ENCODE measurements at regions not wholly inside any gene's neighbourhood (a gene's known extent, or its start where the extent isn't known, plus 50 kb on each side); places are given as distances from the start of the nearest gene placed in this dataset.

- H3K27ac ChIP-seq (ENCODE audit: insufficient read depth, low read length, poor library complexity, severe bottlenecking) = no peak overlapping the region
Observed at GRCh38 chr12:46579474-46579873, 206.9 kb upstream of the SLC38A2 start.

GRCh38 chr12:46578190-46578982 lies 205.8 kb upstream of the SLC38A2 start:
- H3K4me3 ChIP-seq (ENCODE audit: insufficient read depth, low read depth, low read length, poor library complexity, severe bottlenecking) = no peak overlapping the region
- DNase-seq = no peak
- no peaks in the 10 kb centered on the region for H3K36me3 ChIP-seq (ENCODE audit: control insufficient read depth, insufficient read depth, low read length)
- H3K27me3 ChIP-seq (replicated peaks; ENCODE audit: control insufficient read depth, insufficient read depth, low read length, poor library complexity, severe bottlenecking) = no peaks in the 10 kb centered on the region
- H3K4me1 ChIP-seq (ENCODE audit: control insufficient read depth, insufficient read depth, low read length, poor library complexity, severe bottlenecking) = no peaks in the 10 kb centered on the region
- H3K27ac ChIP-seq (ENCODE audit: insufficient read depth, low read length, poor library complexity, severe bottlenecking) = no peak overlapping the region
- H3K9me3 ChIP-seq (ENCODE audit: control insufficient read depth, low read length) = no peaks in the 10 kb centered on the region

More at GRCh38 chr12:46579474-46579873, 206.9 kb upstream of the SLC38A2 start:
- Histone ChIP-seq H3K4me1 (ENCODE audit: control insufficient read depth, insufficient read depth, low read length, poor library complexity, severe bottlenecking) (no peaks in the 10 kb centered on the region), H3K27me3 (replicated peaks; ENCODE audit: control insufficient read depth, insufficient read depth, low read length, poor library complexity, severe bottlenecking) (no peaks in the 10 kb centered on the region), H3K4me3 (ENCODE audit: insufficient read depth, low read depth, low read length, poor library complexity, severe bottlenecking) (no peak overlapping the region), H3K36me3 (ENCODE audit: control insufficient read depth, insufficient read depth, low read length) (no peaks in the 10 kb centered on the region), H3K9me3 (ENCODE audit: control insufficient read depth, low read length) (no peaks in the 10 kb centered on the region)
- no peak for DNase-seq

- Histone ChIP-seq H3K36me3 (ENCODE audit: control insufficient read depth, insufficient read depth, low read length) (no peaks in the 10 kb centered on the region), H3K4me1 (ENCODE audit: control insufficient read depth, insufficient read depth, low read length, poor library complexity, severe bottlenecking) (no peaks in the 10 kb centered on the region), H3K27ac (ENCODE audit: insufficient read depth, low read length, poor library complexity, severe bottlenecking) (no peak overlapping the region), H3K9me3 (ENCODE audit: control insufficient read depth, low read length) (no peaks in the 10 kb centered on the region), H3K27me3 (replicated peaks; ENCODE audit: control insufficient read depth, insufficient read depth, low read length, poor library complexity, severe bottlenecking) (no peaks in the 10 kb centered on the region), H3K4me3 (ENCODE audit: insufficient read depth, low read depth, low read length, poor library complexity, severe bottlenecking) (no peak overlapping the region)
- no peak for DNase-seq
Observed at GRCh38 chr12:46577063-46577776, 204.6 kb upstream of the SLC38A2 start.

GRCh38 chr12:46574847-46575246 lies 202.3 kb upstream of the SLC38A2 start:
- no peak for DNase-seq
- Histone ChIP-seq H3K9me3 (ENCODE audit: control insufficient read depth, low read length) (no peaks in the 10 kb centered on the region), H3K27ac (ENCODE audit: insufficient read depth, low read length, poor library complexity, severe bottlenecking) (no peak overlapping the region), H3K27me3 (replicated peaks; ENCODE audit: control insufficient read depth, insufficient read depth, low read length, poor library complexity, severe bottlenecking) (no peaks in the 10 kb centered on the region), H3K4me1 (ENCODE audit: control insufficient read depth, insufficient read depth, low read length, poor library complexity, severe bottlenecking) (no peaks in the 10 kb centered on the region), H3K36me3 (ENCODE audit: control insufficient read depth, insufficient read depth, low read length) (no peaks in the 10 kb centered on the region), H3K4me3 (ENCODE audit: insufficient read depth, low read depth, low read length, poor library complexity, severe bottlenecking) (no peak overlapping the region)

GRCh38 chr12:46573347-46573658 lies 200.7 kb upstream of the SLC38A2 start:
- H3K4me3 ChIP-seq (ENCODE audit: insufficient read depth, low read depth, low read length, poor library complexity, severe bottlenecking) = no peak overlapping the region
- peaks cover 2% of the 10 kb centered on the region for H3K9me3 ChIP-seq (ENCODE audit: control insufficient read depth, low read length)
- no peaks in the 10 kb centered on the region for H3K4me1 ChIP-seq (ENCODE audit: control insufficient read depth, insufficient read depth, low read length, poor library complexity, severe bottlenecking)
- H3K27ac ChIP-seq (ENCODE audit: insufficient read depth, low read length, poor library complexity, severe bottlenecking) = no peak overlapping the region
- no peak for DNase-seq
- H3K27me3 ChIP-seq (replicated peaks; ENCODE audit: control insufficient read depth, insufficient read depth, low read length, poor library complexity, severe bottlenecking) = no peaks in the 10 kb centered on the region
- H3K36me3 ChIP-seq (ENCODE audit: control insufficient read depth, insufficient read depth, low read length) = no peaks in the 10 kb centered on the region

- Histone ChIP-seq H3K4me3 (ENCODE audit: insufficient read depth, low read depth, low read length, poor library complexity, severe bottlenecking) (no peak overlapping the region), H3K4me1 (ENCODE audit: control insufficient read depth, insufficient read depth, low read length, poor library complexity, severe bottlenecking) (no peaks in the 10 kb centered on the region), H3K27ac (ENCODE audit: insufficient read depth, low read length, poor library complexity, severe bottlenecking) (no peak overlapping the region), H3K9me3 (ENCODE audit: control insufficient read depth, low read length) (peaks cover 7% of the 10 kb centered on the region), H3K36me3 (ENCODE audit: control insufficient read depth, insufficient read depth, low read length) (no peaks in the 10 kb centered on the region), H3K27me3 (replicated peaks; ENCODE audit: control insufficient read depth, insufficient read depth, low read length, poor library complexity, severe bottlenecking) (no peaks in the 10 kb centered on the region)
- DNase-seq = no peak
Observed at GRCh38 chr12:46572644-46573346, 200.2 kb upstream of the SLC38A2 start.

GRCh38 chr12:46571608-46572007 lies 199.0 kb upstream of the SLC38A2 start:
- peaks cover 7% of the 10 kb centered on the region for H3K9me3 ChIP-seq (ENCODE audit: control insufficient read depth, low read length)
- DNase-seq = no peak
- no peaks in the 10 kb centered on the region for H3K27me3 ChIP-seq (replicated peaks; ENCODE audit: control insufficient read depth, insufficient read depth, low read length, poor library complexity, severe bottlenecking)
- no peaks in the 10 kb centered on the region for H3K4me1 ChIP-seq (ENCODE audit: control insufficient read depth, insufficient read depth, low read length, poor library complexity, severe bottlenecking)
- no peak overlapping the region for H3K27ac ChIP-seq (ENCODE audit: insufficient read depth, low read length, poor library complexity, severe bottlenecking)
- no peak overlapping the region for H3K4me3 ChIP-seq (ENCODE audit: insufficient read depth, low read depth, low read length, poor library complexity, severe bottlenecking)
- H3K36me3 ChIP-seq (ENCODE audit: control insufficient read depth, insufficient read depth, low read length) = no peaks in the 10 kb centered on the region

- H3K36me3 ChIP-seq (ENCODE audit: control insufficient read depth, insufficient read depth, low read length) = no peaks in the 10 kb centered on the region
- no peak overlapping the region for H3K4me3 ChIP-seq (ENCODE audit: insufficient read depth, low read depth, low read length, poor library complexity, severe bottlenecking)
- peaks cover 7% of the 10 kb centered on the region for H3K9me3 ChIP-seq (ENCODE audit: control insufficient read depth, low read length)
- no peaks in the 10 kb centered on the region for H3K27me3 ChIP-seq (replicated peaks; ENCODE audit: control insufficient read depth, insufficient read depth, low read length, poor library complexity, severe bottlenecking)
- DNase-seq = no peak
- no peaks in the 10 kb centered on the region for H3K4me1 ChIP-seq (ENCODE audit: control insufficient read depth, insufficient read depth, low read length, poor library complexity, severe bottlenecking)
- no peak overlapping the region for H3K27ac ChIP-seq (ENCODE audit: insufficient read depth, low read length, poor library complexity, severe bottlenecking)
Observed at GRCh38 chr12:46569826-46570439, 197.4 kb upstream of the SLC38A2 start.

- Histone ChIP-seq H3K4me1 (ENCODE audit: control insufficient read depth, insufficient read depth, low read length, poor library complexity, severe bottlenecking) (no peaks in the 10 kb centered on the region), H3K9me3 (ENCODE audit: control insufficient read depth, low read length) (peaks cover 7% of the 10 kb centered on the region), H3K36me3 (ENCODE audit: control insufficient read depth, insufficient read depth, low read length) (no peaks in the 10 kb centered on the region), H3K27ac (ENCODE audit: insufficient read depth, low read length, poor library complexity, severe bottlenecking) (no peak overlapping the region), H3K4me3 (ENCODE audit: insufficient read depth, low read depth, low read length, poor library complexity, severe bottlenecking) (no peak overlapping the region), H3K27me3 (replicated peaks; ENCODE audit: control insufficient read depth, insufficient read depth, low read length, poor library complexity, severe bottlenecking) (no peaks in the 10 kb centered on the region)
- no peak for DNase-seq
Observed at GRCh38 chr12:46567667-46568066, 195.1 kb upstream of the SLC38A2 start.
